Lower leg skin (tissue), 4 donors: ENCODE measurements at regions not wholly inside any gene's neighbourhood (a gene's known extent, or its start where the extent isn't known, plus 50 kb on each side); places are given as distances from the start of the nearest gene placed in this dataset.

Source experiments
- DNase-seq, 2 donors: peaks; one replicate each; pipeline ENCODE4 v3.0.0-alpha.2; 2019; ENCODE audit warnings: low spot score in 2 of 2
- H3K4me3 ChIP-seq: fragments of 200-600 bp; sonication (generic); 2 replicates; pipeline ENCODE4 v1.5.1; 2017; ENCODE audit warnings: mild to moderate bottlenecking, low read depth; ENCODE audit not compliant: poor library complexity, severe bottlenecking
- CTCF ChIP-seq, 3 donors: fragments of 450-650 bp; IDR thresholded peaks; one replicate each; pipeline ENCODE4 v1.5.1; 2016; ENCODE audit warnings: antibody characterized with exemption in 3 of 3, mild to moderate bottlenecking in 3 of 3, moderate library complexity in 2 of 3
- POLR2A ChIP-seq, 2 donors: fragments of 450-650 bp; IDR thresholded peaks; one replicate each; pipeline ENCODE4 v1.6.1; 2016 to 2017; ENCODE audit warnings: antibody characterized with exemption in 2 of 2, mild to moderate bottlenecking in 1 of 2, moderate library complexity in 1 of 2
- WGBS, 2 donors: methylation state at CpG; one replicate each; pipeline ENCODE4 v1.1.5; 2018; 5-methylcytosine and 5-hydroxymethylcytosine counted together
- intact Hi-C: fragments of 100-400 bp; cut with DNase I; formaldehyde crosslinking; loops from one replicate; pipeline ENCODE4 v1.15.0; 2023; ENCODE audit warnings: low total_unique reads

DNA sequence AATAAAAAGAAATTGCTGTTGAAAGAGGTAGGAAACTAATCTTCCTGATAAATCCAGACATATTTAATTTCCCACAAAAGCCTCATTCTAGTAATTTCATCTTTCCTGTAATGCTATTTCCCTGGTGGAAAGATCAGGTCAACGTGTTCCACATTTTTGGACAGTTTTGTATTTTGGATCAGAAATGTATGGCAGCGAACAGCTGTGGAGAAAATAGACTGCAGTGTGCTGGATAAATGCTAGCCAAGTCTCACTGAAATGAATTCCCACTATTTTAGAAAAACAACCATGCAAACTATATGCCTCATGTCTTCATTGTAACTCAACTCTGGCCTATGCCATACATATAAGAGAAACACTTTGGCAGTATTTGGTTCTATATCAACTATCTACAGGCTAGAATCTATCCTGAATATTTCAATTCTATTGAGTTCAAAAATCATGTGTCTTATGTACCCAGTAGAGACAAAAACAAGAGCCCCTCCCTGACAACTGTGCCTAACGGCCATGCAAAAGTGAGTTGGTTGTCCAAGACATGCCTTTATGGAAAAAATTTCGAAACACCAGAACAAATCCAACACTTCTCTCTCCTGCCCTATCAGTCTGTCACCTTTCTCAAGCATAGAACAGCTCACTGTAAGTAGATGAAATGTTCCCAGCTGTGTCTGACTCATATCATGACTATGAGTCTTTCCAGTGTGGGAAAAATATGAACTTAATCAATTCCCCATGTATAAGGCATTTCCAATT is 191.3 kb upstream of the NREP start:
- WGBS, 2 donors: 49 to 54% methylated on average over 4 of the region's 4 CpGs
- TF ChIP-seq POLR2A (IDR thresholded peaks at IDR 0.05) (no peak), CTCF (IDR thresholded peaks at IDR 0.05) (no peak)

GRCh38 chr5:111946556-111946955 is 189.6 kb upstream of the NREP start:
- WGBS, 2 donors: 70 to 74% methylated on average over 2 of the region's 2 CpGs
- DNase-seq: no peak
- TF ChIP-seq POLR2A (IDR thresholded peaks at IDR 0.05): no peak
- H3K4me3 ChIP-seq: no peak overlapping the region
- intact Hi-C loops: no loop called here

More for the DNA sequence above, 191.3 kb upstream of the NREP start:
- no peak overlapping the region for H3K4me3 ChIP-seq
- intact Hi-C loops: no loop called here
- peak in 1 of 2 donors; percentile 32 for DNase-seq

- H3K4me3 ChIP-seq: no peak overlapping the region
- WGBS, 2 donors: 53 to 57% methylated on average over 1 of the region's 1 CpG
- TF ChIP-seq CTCF (IDR thresholded peaks at IDR 0.05) (no peak), POLR2A (IDR thresholded peaks at IDR 0.05) (no peak)
- no peak for DNase-seq
- intact Hi-C loops: no loop called here
These were observed 188.5 kb upstream of the NREP start for GRCh38 chr5:111945535-111945934.

- WGBS, 2 donors: 58 to 68% methylated on average over 1 of the region's 1 CpG
- DNase-seq: no peak
- no peak for TF ChIP-seq POLR2A (IDR thresholded peaks at IDR 0.05)
- no peak for TF ChIP-seq CTCF (IDR thresholded peaks at IDR 0.05)
- H3K4me3 ChIP-seq: no peak overlapping the region
- intact Hi-C loops: no loop called here
These were observed 185.8 kb upstream of the NREP start for GRCh38 chr5:111942661-111943401.

DNA sequence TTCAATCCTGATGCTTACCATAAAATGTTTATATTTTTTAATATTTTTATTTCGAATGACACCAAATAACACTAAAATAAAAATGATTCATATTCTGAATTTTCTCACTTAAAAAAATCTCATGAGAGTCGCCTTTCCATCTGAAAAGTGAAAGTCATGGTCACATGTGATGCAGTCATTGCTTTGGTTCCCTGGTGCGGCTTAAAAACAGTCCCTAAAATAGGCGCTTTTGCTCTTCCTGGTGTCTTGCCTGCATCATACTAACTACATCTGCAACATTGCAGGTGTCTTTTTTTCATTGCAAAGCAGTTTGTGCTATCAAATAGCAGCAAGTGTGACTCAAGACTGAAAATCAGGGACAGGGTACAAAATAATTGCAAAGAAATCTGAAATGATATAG is 185.2 kb upstream of the NREP start:
- DNase-seq: no peak
- no peak overlapping the region for H3K4me3 ChIP-seq
- intact Hi-C loops: no loop called here
- WGBS, 2 donors: 82 to 89% methylated on average over 4 of the region's 4 CpGs
- TF ChIP-seq CTCF (IDR thresholded peaks at IDR 0.05) (no peak), POLR2A (IDR thresholded peaks at IDR 0.05) (no peak)

GRCh38 chr5:111937094-111937493 is 180.1 kb upstream of the NREP start:
- TF ChIP-seq CTCF (IDR thresholded peaks at IDR 0.05): no peak
- no peak for TF ChIP-seq POLR2A (IDR thresholded peaks at IDR 0.05)
- intact Hi-C loops: no loop called here
- DNase-seq: no peak
- WGBS, 2 donors: 79 to 82% methylated on average over 2 of the region's 2 CpGs
- no peak overlapping the region for H3K4me3 ChIP-seq
